BE2C (cell line): ENCODE measurements at regions not wholly inside any gene's neighbourhood (a gene's known extent, or its start where the extent isn't known, plus 50 kb on each side); places are given as distances from the start of the nearest gene placed in this dataset.

Experiments used
- DNase-seq: peaks from one replicate; pipeline ENCODE4 v3.0.0-alpha.2; 2020
- H3K27me3 ChIP-seq: fragments of 250-450 bp; sonication (Bioruptor Pico); 2 replicates; pipeline ENCODE4 v1.5.1; 2020; ENCODE audit warnings: mild to moderate bottlenecking
- H3K36me3 ChIP-seq: fragments of 250-450 bp; sonication (Bioruptor Pico); 2 replicates; pipeline ENCODE4 v1.5.1; 2020; ENCODE audit warnings: mild to moderate bottlenecking
- H3K4me1 ChIP-seq: fragments of 250-450 bp; sonication (Bioruptor Pico); 2 replicates; pipeline ENCODE4 v1.5.1; 2020
- H3K4me3 ChIP-seq: 2 replicates; pipeline ENCODE4 v1.5.1; 2011; ENCODE audit warnings: low read depth, low read length
- H3K9me3 ChIP-seq: fragments of 250-450 bp; sonication (Bioruptor Pico); 2 replicates; pipeline ENCODE4 v1.5.1; 2020
- CTCF ChIP-seq: IDR thresholded peaks from 2 replicates; pipeline ENCODE4 v1.5.1; 2012; ENCODE audit warnings: mild to moderate bottlenecking, low read depth, low read length

GRCh38 chr4:130143656-130144055 lies 1047.7 kb downstream of the C4orf33 start:
- no peak overlapping the region for H3K4me3 ChIP-seq
- TF ChIP-seq CTCF = no peak
- H3K27me3 ChIP-seq = no peaks in the 10 kb centered on the region
- no peak for DNase-seq
- no peaks in the 10 kb centered on the region; the same call in 1 of the 2 replicates for H3K9me3 ChIP-seq
- no peaks in the 10 kb centered on the region for H3K36me3 ChIP-seq
- H3K4me1 ChIP-seq = no peaks in the 10 kb centered on the region

GRCh38 chr4:130146773-130147172 lies 1050.8 kb downstream of the C4orf33 start:
- Histone ChIP-seq H3K4me3 (no peak overlapping the region), H3K9me3 (no peaks in the 10 kb centered on the region; the same call in 1 of the 2 replicates), H3K27me3 (no peaks in the 10 kb centered on the region), H3K36me3 (no peaks in the 10 kb centered on the region), H3K4me1 (no peaks in the 10 kb centered on the region)
- no peak for TF ChIP-seq CTCF
- no peak for DNase-seq

- no peak for DNase-seq
- Histone ChIP-seq H3K4me1 (no peaks in the 10 kb centered on the region), H3K27me3 (no peaks in the 10 kb centered on the region), H3K36me3 (no peaks in the 10 kb centered on the region), H3K4me3 (no peak overlapping the region), H3K9me3 (no peaks in the 10 kb centered on the region; the same call in 1 of the 2 replicates)
- no peak for TF ChIP-seq CTCF
Measured at GRCh38 chr4:130147641-130148040, 1051.7 kb downstream of the C4orf33 start.

GRCh38 chr4:130154901-130155300 lies 1058.9 kb downstream of the C4orf33 start:
- H3K9me3 ChIP-seq = no peaks in the 10 kb centered on the region
- H3K36me3 ChIP-seq = no peaks in the 10 kb centered on the region
- no peaks in the 10 kb centered on the region for H3K27me3 ChIP-seq
- no peak overlapping the region for H3K4me3 ChIP-seq
- DNase-seq = no peak
- TF ChIP-seq CTCF = no peak
- no peaks in the 10 kb centered on the region for H3K4me1 ChIP-seq

GRCh38 chr4:130163701-130164100 lies 1067.7 kb downstream of the C4orf33 start:
- H3K4me1 ChIP-seq = no peaks in the 10 kb centered on the region
- no peaks in the 10 kb centered on the region for H3K9me3 ChIP-seq
- H3K4me3 ChIP-seq = no peak overlapping the region
- H3K27me3 ChIP-seq = no peaks in the 10 kb centered on the region
- TF ChIP-seq CTCF = no peak
- no peaks in the 10 kb centered on the region for H3K36me3 ChIP-seq
- DNase-seq = no peak

GRCh38 chr4:130165381-130165780 lies 1069.4 kb downstream of the C4orf33 start:
- no peak for TF ChIP-seq CTCF
- H3K4me1 ChIP-seq = no peaks in the 10 kb centered on the region
- no peaks in the 10 kb centered on the region for H3K36me3 ChIP-seq
- DNase-seq = no peak
- no peak overlapping the region for H3K4me3 ChIP-seq
- no peaks in the 10 kb centered on the region for H3K27me3 ChIP-seq
- H3K9me3 ChIP-seq = no peaks in the 10 kb centered on the region
